ENCODE measurements at regions not wholly inside any gene's neighbourhood (a gene's known extent, or its start where the extent isn't known, plus 50 kb on each side); places are given as distances from the start of the nearest gene placed in this dataset.

GRCh38 chr20:7682916-7683315 lies 257.3 kb downstream of the HAO1 start:
- DNase-seq: no peak
- in situ Hi-C loops (cut with HindIII; ENCODE audit: low pct_ligation_motif_present, low pct_unique_long_range_greater_than_20kb, low sequenced_read_pairs): no loop called here

DNA sequence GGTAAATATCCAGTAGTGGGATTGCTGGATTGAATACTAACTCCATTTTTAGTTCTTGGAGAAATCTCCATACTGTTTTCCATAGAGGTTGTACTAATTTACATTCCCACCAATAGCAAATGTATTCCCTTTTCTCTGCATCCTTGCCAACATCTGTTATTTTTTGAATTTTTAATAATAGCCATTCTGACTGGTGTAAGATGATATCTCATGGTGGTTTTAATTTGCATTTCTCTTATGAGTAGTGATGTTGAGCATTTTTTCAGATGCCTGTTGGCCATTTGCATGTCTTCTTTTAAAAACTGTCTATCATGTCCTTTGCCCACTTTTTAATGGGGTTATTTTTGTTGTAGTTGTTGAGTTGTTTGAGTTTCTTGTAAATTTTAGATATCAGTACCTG lies 253.2 kb downstream of the HAO1 start:
- in situ Hi-C loops (cut with HindIII; ENCODE audit: low pct_ligation_motif_present, low pct_unique_long_range_greater_than_20kb, low sequenced_read_pairs): no loop called here
- no peak for DNase-seq

DNA sequence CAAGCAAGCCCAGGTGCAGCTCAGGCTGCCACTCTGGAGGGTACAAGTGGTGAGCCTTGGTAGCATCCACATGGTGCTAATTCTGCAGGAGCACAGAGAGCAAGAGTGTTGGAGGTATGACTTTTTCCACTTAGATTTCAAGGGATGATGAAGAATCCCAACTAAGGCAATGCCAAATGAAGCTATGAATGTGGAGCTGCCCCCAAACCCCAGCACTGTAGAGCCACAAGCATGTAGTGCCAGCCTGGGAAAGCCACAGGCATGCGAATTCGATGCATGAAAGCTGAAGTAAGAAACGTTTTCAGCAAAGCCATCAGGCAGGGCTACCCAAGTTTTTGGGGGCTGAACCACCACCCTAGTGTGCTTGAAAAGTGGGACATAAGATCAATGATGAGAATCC lies 251.1 kb downstream of the HAO1 start:
- in situ Hi-C loops (cut with HindIII; ENCODE audit: low pct_ligation_motif_present, low pct_unique_long_range_greater_than_20kb, low sequenced_read_pairs): no loop called here
- DNase-seq: no peak

- no peak for DNase-seq
- in situ Hi-C loops (cut with HindIII; ENCODE audit: low pct_ligation_motif_present, low pct_unique_long_range_greater_than_20kb, low sequenced_read_pairs): no loop called here
Observed at GRCh38 chr20:7691647-7692269, 248.5 kb downstream of the HAO1 start.

DNA sequence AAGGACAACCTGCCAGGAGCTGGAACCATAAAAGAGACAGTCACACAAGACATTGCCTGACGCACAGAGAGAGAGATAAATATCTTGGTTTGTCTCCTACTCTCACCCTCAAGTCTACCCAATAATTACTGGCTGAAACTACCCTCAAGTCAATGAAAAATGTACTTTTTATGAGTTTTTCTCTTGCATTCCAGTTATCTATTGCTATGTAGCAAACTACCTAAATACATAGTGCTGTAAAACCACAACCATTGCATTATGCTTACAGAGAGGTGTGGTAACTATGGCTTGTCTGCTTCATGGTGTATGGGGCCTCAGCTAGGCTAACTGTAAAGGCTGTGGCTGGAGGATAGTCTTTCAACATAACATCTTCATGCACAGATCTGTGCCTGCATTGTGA lies 247.8 kb downstream of the HAO1 start:
- DNase-seq: no peak
- in situ Hi-C loops (cut with HindIII; ENCODE audit: low pct_ligation_motif_present, low pct_unique_long_range_greater_than_20kb, low sequenced_read_pairs): no loop called here

GRCh38 chr20:7693761-7694160 lies 246.5 kb downstream of the HAO1 start:
- in situ Hi-C loops (cut with HindIII; ENCODE audit: low pct_ligation_motif_present, low pct_unique_long_range_greater_than_20kb, low sequenced_read_pairs): no loop called here
- DNase-seq: no peak

GRCh38 chr20:7695051-7695495 lies 245.2 kb downstream of the HAO1 start:
- in situ Hi-C loops (cut with HindIII; ENCODE audit: low pct_ligation_motif_present, low pct_unique_long_range_greater_than_20kb, low sequenced_read_pairs): no loop called here

DNA sequence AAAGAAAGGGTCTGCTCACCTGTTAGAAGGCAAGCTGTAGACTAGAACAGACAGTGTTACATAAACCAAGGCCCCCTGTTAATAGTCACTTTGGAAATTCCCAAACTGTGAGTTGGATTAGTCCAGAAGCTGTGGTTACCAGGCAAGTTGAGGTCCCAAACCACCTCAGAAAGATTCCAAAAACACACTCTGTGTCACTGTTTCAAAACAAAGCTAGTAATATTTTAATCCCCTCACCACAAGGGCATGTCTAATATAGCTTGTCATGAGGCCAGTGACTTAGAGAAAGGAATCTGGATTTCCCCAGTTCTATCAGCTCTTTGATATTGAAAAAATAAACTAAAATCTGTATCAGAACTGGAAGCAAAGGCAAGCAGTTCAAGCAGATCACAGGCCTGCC lies 244.6 kb downstream of the HAO1 start:
- peak; percentile 4 for DNase-seq
- in situ Hi-C loops (cut with HindIII; ENCODE audit: low pct_ligation_motif_present, low pct_unique_long_range_greater_than_20kb, low sequenced_read_pairs): no loop called here

More at GRCh38 chr20:7695051-7695495, 245.2 kb downstream of the HAO1 start:
- no peak for DNase-seq

- DNase-seq: no peak
- in situ Hi-C loops (cut with HindIII; ENCODE audit: low pct_ligation_motif_present, low pct_unique_long_range_greater_than_20kb, low sequenced_read_pairs): no loop called here
Observed at GRCh38 chr20:7696311-7696710, 243.9 kb downstream of the HAO1 start.

DNA sequence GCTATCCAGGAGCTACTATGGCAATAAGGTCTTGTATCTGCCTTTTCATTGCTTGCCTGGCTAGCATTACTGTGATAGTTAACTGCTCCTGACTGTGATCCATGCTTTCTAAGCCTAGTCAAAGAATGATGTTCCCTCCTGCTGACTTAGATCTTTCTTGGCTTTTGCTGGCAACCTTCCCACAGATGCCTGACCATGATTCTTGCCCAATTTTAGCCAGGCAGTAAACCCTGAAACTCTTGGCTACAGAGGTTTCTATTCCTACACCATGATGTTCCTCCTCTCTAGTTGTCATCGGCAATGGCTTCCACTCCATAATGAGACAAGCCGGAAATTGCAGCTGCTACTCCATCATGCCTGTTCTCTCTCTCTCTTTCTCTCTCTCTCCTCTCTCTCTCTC lies 238.1 kb downstream of the HAO1 start:
- DNase-seq: no peak
- in situ Hi-C loops (cut with HindIII; ENCODE audit: low pct_ligation_motif_present, low pct_unique_long_range_greater_than_20kb, low sequenced_read_pairs): no loop called here

- in situ Hi-C loops (cut with HindIII; ENCODE audit: low pct_ligation_motif_present, low pct_unique_long_range_greater_than_20kb, low sequenced_read_pairs): no loop called here
- no peak for DNase-seq
Observed at GRCh38 chr20:7703551-7703961, 236.7 kb downstream of the HAO1 start.

DNA sequence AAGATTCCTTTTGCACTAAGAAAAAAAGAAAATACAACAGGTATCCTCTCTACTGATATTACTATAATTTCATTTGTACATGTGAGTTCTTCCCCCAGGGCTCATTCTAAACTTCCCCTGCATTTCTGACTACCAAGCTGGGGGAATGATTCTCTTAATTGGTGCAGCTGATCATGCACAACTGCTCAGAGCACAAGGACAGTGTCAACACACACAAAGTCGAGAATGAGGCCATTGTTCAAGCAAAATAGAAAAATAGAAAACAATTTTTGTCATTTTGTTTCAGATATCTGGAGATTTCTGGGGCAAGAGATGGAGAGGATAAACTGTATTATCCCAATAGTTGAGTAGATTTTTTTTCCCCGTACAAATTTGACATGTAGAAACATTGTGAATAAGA lies 236.3 kb downstream of the HAO1 start:
- no peak for DNase-seq

DNA sequence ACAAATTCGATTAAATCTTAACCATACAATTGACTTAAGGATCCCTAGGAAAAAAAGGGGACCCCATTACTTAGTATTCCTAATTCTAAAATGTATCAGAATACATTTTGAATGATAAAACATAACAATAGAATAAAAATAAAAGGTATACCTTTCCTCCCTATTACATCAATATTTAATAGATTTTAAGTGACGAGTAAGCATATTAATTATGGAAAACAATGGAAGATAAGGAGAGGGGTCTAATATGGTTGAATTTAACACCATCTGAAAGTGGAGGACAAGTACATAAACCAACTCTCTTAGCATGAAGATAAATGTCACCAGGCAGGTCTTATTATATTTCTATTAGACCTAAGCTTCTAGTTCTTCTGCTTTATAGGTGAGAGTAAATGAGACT lies 232.1 kb downstream of the HAO1 start:
- no peak for DNase-seq
- in situ Hi-C loops (cut with HindIII; ENCODE audit: low pct_ligation_motif_present, low pct_unique_long_range_greater_than_20kb, low sequenced_read_pairs): no loop called here

More for the DNA sequence above, 236.3 kb downstream of the HAO1 start:
- in situ Hi-C loops (cut with HindIII; ENCODE audit: low pct_ligation_motif_present, low pct_unique_long_range_greater_than_20kb, low sequenced_read_pairs): no loop called here

- DNase-seq: no peak
- in situ Hi-C loops (cut with HindIII; ENCODE audit: low pct_ligation_motif_present, low pct_unique_long_range_greater_than_20kb, low sequenced_read_pairs): no loop called here
Observed at GRCh38 chr20:7708782-7709181, 231.5 kb downstream of the HAO1 start.

DNA sequence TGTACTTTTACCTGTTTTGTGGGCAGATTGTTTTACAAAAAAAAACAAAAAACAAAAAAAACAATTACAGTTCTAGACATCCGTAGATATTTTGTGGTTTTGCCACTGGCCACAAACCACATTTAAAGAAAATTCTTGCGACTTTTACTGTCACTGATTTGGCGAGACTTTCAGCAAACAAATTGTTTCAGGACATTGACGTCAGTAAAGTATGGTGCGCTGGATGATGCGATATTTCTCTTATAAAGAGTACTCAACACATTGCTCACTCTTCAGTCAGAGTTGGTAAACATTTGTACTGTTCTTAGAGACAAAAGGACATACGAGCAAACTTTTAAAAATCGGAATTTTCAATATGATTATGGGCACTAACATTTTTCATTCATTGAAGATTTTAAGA lies 229.8 kb downstream of the HAO1 start:
- in situ Hi-C loops (cut with HindIII; ENCODE audit: low pct_ligation_motif_present, low pct_unique_long_range_greater_than_20kb, low sequenced_read_pairs): no loop called here
- DNase-seq: no peak

GRCh38 chr20:7712661-7713060 lies 227.6 kb downstream of the HAO1 start:
- in situ Hi-C loops (cut with HindIII; ENCODE audit: low pct_ligation_motif_present, low pct_unique_long_range_greater_than_20kb, low sequenced_read_pairs): no loop called here
- DNase-seq: no peak

GRCh38 chr20:7714549-7714948 lies 225.7 kb downstream of the HAO1 start:
- DNase-seq: peak; percentile 59
- in situ Hi-C loops (cut with HindIII; ENCODE audit: low pct_ligation_motif_present, low pct_unique_long_range_greater_than_20kb, low sequenced_read_pairs): no loop called here

GRCh38 chr20:7716286-7716972 lies 223.8 kb downstream of the HAO1 start:
- DNase-seq: no peak
- in situ Hi-C loops (cut with HindIII; ENCODE audit: low pct_ligation_motif_present, low pct_unique_long_range_greater_than_20kb, low sequenced_read_pairs): no loop called here

GRCh38 chr20:7722564-7722963 lies 217.7 kb downstream of the HAO1 start:
- DNase-seq: no peak
- in situ Hi-C loops (cut with HindIII; ENCODE audit: low pct_ligation_motif_present, low pct_unique_long_range_greater_than_20kb, low sequenced_read_pairs): no loop called here

DNA sequence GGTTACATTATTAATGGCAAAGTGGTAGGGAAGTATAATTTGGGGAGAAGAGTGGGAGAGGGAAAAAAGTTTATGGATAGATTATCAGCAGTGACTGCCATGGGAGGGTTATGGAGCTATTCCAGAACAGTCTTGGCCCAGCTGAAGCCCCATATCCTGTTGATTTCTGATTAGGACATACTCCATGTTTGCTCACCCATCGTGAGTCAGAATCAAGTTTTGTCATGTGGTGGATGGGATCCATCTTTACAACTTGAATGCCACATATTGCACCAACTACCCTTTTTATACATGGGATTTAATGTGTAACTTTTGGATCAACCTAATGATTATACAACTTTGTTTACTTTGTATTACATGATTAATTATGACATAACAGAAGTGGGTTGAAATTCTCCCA lies 217.0 kb downstream of the HAO1 start:
- in situ Hi-C loops (cut with HindIII; ENCODE audit: low pct_ligation_motif_present, low pct_unique_long_range_greater_than_20kb, low sequenced_read_pairs): no loop called here
- no peak for DNase-seq

All from ACHN (cell line).